GDM1 (cell line): ENCODE measurements at regions not wholly inside any gene's neighbourhood (a gene's known extent, or its start where the extent isn't known, plus 50 kb on each side); places are given as distances from the start of the nearest gene placed in this dataset.

Source experiments
- DNase-seq: peaks from one replicate; lab custom pipeline; 2025; lab: John Stamatoyannopoulos, UW

DNA sequence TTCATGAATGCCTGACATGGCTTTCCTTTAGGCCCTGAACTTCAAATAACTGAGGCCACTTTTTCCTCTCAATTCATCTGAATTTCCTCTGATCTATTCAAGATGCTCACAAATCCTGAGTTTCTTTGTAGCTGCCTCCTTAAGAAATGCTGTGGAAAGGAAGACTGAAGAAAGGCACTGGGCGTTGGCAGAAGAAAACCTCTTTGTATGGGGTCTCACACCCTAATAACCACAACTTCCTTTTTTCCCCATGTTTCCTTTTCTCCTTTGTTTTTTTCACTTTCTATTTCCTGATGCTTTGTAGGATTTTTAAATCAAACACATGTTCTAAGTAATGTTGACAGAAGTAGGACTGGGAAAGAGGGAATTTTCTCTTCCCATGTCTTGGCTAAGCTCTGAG, 447.4 kb downstream of the CMPK2 start:
- no peak for DNase-seq

DNA sequence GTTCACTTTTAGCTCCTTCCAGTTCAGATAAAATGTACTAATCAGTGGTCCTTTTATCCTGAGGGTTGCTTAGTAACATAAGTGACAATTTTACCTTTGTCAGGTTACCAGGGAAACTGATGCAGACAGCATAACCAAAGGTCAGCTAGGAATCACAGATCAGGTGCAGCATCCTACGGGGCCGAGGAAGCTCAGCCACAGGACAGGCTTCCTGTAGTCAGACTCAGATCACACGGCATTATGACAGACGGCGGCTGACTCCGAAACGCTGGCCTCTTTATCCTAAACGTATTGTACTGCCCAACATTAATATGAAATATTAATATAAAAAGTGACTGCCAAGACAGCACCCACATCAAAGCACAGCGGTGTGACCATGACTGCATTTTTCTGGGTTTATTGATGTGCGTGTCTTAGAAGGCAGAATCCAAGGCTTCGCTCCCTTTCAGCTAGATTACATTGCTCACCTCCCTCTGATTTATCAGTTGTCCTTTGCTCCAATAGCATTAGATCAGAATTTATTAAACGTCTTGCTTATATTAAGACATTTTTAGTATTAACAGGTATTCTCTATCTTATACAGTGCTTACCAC, 444.5 kb downstream of the CMPK2 start:
- DNase-seq: no peak

DNA sequence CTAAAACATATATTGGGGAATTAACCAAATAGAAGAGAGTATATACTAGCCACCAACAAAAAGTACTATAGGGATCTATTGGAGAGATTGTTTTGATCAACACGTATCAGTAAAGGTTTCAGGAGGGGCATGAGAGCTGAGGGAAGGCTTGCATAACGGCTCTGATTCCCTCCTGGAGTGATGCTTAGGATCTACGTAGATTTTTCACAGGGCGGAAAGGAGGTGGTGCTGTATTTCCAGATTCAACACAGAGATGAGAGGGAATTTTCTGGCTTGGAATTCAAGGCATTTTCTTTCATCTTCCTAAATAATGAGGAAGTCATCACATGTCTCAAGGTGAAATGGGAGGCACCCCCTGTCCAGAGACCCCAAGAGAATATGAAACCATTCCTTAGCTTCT, 443.8 kb downstream of the CMPK2 start:
- no peak for DNase-seq

DNA sequence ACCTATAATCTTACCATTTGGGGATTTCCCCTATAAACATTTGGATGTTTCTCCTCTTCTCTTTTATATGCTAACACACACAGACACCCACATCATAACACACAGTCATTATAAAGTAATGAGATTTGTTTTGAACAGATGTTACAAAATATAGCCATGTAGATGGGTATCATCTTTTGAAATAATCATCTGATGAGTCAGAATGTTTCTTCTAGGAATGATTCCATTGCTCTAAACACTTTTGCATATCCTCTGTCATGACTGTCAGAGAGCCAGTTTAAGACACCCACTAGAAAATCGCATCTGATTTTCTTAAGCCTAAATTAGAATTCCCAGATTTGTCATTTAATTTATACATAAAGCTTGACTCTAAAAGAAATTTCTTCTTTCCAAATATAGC, 442.6 kb downstream of the CMPK2 start:
- no peak for DNase-seq

DNA sequence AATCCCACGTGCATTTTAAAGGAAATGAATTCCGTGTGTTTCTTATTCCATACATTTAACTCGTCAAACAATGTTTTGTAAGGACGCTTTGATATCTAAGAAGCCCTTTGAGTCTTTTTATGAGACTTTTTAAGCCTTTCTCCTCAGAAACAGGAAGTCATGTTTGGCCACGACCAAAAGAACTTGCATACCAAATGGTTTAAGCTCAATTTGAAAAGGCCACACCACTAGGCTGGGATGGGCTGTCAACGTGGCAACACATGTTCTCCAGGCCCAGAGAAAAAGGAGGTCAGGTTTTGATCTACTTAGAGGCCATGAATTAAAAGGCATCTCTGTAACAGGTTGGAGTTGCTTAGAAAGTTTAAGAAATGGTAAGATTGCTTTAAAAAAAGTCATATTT, 441.8 kb downstream of the CMPK2 start:
- no peak for DNase-seq

DNA sequence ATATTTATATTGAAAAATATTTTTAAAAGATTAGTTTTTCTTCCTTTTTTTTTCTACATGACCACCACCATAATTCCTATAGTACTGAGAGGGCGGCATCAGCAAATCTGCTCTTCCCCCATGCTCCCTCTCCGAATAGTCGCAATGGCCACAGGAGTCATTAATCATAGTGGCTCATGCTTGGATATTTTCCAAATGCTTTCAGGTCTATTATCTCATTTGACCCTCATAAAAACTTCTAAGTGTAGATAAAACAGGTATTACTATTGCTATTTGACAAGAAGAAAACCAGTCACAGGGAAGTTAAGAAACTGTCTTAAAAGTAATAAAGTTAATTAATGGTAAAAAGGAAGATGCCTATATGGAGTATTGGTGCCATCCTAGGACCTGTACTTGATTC, 440.7 kb downstream of the CMPK2 start:
- DNase-seq: no peak

GRCh38 chr2:6429210-6429986, 436.3 kb downstream of the CMPK2 start:
- no peak for DNase-seq

DNA sequence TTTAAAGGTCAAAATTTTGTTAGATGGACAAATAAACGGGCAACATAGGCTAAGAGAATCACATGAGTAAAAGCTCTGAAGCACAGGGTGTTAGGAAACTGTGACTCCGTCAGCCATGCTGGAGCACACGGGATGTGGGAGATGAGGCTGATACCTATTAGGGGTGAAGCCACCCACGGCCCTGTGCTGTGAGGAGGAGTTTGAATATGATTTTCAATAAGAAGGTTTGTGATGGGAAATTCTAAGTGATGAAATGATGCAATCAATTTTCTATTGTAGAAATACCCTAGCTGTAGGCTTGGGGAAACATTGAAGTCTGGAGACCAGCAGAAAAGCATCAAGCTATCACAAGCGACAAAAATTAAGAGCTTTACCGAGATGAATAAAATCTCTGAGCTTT, 431.3 kb downstream of the CMPK2 start:
- no peak for DNase-seq

DNA sequence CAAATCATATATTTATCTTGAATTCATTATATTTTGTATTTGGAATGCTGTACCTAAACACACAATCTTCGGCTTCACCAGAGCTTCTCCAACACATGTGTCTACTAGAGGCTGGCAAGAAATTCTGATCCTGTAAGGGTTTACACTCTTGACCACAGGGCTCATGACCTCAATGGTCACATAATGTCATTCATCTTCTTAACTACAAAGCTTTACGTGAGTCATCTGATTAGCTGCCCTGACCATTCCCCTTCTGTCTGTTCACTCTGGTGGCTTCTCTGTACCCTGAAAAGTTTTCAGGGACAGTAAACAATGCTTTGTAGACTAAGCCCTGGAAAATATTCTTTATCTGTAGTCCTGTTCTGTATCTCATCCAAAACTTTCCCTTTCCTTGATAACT, 423.9 kb downstream of the CMPK2 start:
- no peak for DNase-seq

GRCh38 chr2:6442252-6442985, 423.3 kb downstream of the CMPK2 start:
- DNase-seq: no peak

DNA sequence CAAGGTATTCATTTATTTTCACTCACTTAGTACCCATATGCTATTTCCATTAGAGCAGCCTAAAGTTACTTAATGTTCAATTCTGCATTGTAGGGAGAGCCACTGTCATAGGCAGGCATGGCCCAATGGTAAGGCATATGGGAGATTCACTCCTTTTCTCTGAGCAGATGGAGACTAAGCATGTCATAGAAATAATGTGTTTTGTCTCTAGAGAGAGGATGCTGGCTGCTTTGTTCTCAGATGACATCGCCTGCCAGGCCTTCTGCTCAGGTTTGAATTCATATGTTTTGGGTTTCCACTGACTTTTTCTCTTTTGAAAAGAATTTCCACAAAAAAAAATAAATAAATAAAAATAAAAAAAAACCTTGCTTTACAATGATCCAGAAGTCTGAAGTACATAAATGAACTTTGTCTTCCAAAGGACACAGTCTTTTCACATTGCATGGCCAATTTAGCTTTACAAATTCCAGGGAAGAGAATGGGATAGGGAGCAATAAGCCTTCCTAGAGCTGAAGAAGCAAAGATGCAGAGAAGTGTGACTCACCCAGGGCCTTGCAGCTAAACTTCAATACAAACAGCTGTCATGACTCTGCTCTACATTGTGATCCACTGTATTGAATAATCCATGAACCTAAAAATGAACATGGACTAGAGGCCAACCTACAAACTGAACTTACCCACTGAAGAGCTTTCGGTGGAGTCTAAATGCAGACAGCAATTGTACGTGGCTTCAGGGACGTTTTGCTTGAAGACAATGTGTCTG, 422.5 kb downstream of the CMPK2 start:
- DNase-seq: no peak

- no peak for DNase-seq
Observed at GRCh38 chr2:6444514-6444913, 421.2 kb downstream of the CMPK2 start.

DNA sequence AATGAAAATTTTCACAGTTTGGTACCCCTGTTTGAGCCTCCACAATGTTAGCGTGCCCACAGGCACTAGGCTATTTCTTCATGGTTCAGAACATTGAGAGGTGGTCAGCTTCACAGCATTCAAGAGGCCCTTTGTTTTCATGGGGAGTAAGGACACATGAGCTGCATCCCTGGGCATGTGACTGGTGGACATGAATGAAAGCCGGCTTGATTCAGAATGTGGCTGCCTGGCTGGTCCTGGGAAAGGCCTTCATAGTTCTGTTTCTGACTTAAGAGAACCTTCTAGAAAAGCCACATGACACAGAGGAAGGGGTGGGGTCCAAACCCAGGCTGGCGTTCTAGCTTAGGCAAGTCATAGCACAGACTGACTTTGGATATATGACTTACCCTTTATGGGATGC, 420.6 kb downstream of the CMPK2 start:
- no peak for DNase-seq

- DNase-seq: no peak
Observed at GRCh38 chr2:6446938-6447608, 418.6 kb downstream of the CMPK2 start.

- no peak for DNase-seq
Observed at GRCh38 chr2:6448893-6449292, 416.8 kb downstream of the CMPK2 start.

GRCh38 chr2:6449343-6449742, 416.4 kb downstream of the CMPK2 start:
- no peak for DNase-seq

GRCh38 chr2:6452702-6453481, 412.8 kb downstream of the CMPK2 start:
- no peak for DNase-seq

- DNase-seq: no peak
Observed at GRCh38 chr2:6454286-6454990, 411.3 kb downstream of the CMPK2 start.

- DNase-seq: no peak
Observed at GRCh38 chr2:6459138-6459537, 406.6 kb downstream of the CMPK2 start.

DNA sequence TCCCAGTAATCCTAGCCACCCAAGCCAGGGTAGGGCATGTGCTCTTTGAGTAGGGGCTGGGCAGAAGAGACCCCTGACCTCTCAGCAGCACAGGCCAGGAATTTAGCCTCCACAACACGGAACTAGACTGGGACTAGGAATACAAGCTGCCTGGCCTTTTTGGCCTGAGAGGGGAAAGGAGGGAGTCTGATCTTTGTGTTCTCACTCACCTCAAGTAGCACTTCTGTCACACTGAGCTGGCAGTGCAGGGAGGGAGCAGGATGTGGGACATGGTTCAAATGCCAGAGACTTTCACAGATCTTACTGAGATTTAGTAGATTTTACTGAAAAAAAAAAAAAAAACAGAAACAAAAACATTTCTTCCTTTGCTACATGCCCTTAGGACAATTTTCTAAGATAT, 395.2 kb downstream of the CMPK2 start:
- DNase-seq: no peak

- DNase-seq: no peak
Observed at GRCh38 chr2:6471419-6471818, 394.3 kb downstream of the CMPK2 start.
